NCI-H460 (cell line): ENCODE measurements at regions not wholly inside any gene's neighbourhood (a gene's known extent, or its start where the extent isn't known, plus 50 kb on each side); places are given as distances from the start of the nearest gene placed in this dataset.

Experiments
- DNase-seq: peaks from one replicate; pipeline ENCODE4 v3.0.0-alpha.2; 2016; ENCODE audit warnings: low read depth; ENCODE audit errors: extremely low read depth

DNA sequence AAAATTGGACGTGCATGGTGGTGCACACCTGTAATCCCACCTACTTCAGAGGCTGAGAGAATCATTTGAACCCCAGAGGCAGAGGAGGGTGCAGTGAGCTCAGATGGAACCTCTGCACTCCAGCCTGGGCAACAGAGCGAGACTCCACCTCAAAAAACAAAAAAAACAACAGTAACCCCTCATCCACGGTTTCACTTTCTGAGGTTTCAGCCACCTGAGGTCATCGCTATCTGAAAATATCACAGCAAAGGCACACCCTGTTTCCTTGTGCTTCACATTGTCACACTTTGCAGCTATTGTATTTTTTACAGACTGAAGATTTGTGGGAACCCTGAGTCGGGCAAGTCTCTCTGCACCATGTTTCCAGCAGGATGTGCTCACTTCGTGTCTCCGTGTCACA lies 54.1 kb upstream of the FOXQ1 start:
- DNase-seq, result no peak

DNA sequence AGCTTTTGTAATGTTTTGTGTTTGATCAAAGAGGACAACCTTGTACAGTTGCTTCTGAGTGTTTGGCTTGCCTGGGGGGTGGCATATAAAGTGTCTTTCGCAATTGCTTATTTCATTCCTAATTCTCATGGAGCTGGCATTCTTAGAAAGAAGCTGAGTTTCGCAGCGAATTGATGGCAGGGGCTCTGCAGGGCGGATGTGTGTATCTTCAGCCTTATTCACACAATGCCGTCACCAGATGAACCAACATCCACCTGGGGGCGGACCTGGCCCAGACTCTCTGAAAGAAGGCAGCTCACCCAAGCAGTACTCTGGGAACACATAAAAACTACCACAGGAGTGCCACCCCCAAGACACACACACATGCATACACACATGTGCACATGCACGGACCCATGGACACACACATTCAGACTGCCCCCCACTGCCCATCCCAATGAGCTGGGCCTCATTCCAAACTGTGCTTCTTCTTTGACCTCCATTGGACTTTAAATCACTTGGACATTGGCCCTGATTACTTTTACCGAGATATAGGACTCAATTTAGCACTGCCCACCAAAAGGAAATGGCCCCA lies 55.4 kb upstream of the FOXQ1 start:
- DNase-seq, result no peak

DNA sequence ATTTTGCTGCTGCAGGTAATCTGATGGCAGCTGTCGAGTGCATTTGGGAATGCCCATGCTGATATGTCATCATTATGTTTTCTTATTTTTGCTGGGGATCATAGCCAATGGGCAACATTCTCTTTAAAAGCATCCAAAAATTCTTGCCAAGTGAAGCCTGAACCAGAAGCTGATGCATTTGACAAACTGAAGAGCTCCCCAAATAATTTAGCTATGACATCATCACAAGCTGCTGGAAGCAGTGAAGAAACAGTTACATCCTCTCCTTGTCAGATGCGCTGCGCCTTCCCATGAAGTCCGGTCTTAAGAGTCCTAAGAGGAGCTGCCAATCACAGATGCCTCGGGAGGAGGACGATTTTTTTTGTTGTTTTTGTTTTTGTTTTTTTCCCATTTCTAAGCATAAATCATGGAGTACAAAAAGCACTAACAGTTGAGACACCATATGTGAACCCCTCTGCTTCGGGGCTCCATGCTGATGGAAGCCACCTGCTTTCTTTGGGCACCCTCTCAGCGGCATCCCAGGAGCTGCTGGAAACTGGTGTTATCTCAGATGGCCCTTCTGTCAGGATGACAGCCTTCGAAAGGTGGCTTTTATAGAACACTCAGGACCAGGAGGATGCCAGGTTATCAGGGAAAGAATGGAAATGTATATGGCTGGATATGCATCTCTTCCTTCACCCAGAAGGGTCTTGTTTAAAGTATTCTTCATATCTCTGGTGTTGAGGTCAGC lies 56.1 kb upstream of the FOXQ1 start:
- no peak for DNase-seq

DNA sequence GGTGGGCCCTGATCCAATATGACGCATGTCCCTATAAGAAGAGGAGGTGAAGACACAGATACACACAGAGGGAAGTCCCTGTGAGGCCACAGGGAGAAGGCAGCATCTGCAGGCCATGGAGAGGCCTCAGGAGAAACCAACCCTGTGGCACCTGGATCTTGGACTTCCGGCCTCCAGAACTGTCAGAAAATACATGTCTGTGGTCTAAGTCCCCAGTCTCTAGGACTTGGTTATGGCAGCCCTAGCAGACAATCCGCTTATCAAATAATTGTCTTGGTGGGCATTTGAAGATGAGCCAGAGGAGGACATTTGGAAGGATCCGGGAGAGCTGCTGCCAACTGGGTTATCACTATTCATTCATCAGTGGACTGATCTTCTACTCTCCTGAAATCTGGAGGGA lies 57.6 kb upstream of the FOXQ1 start:
- no peak for DNase-seq

DNA sequence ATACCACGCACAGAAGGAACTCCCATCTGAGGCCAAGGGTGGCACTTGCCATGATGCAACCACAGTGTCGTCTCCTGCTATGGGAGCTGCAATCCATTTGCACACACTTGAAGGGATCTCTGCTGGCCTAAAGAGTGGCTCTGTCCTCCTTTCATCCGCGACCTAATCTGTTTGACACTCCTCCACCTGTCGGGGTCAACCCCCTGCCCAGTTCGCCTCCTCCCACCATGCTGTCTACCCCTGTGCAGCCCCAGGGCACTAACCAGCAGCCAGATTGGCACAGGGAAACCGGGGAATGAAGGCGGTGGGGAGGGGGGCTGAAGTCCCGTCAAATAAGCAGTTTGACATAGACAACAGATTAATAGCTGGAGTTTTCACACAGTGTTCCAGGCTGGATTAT lies 58.1 kb upstream of the FOXQ1 start:
- DNase-seq, result no peak

DNA sequence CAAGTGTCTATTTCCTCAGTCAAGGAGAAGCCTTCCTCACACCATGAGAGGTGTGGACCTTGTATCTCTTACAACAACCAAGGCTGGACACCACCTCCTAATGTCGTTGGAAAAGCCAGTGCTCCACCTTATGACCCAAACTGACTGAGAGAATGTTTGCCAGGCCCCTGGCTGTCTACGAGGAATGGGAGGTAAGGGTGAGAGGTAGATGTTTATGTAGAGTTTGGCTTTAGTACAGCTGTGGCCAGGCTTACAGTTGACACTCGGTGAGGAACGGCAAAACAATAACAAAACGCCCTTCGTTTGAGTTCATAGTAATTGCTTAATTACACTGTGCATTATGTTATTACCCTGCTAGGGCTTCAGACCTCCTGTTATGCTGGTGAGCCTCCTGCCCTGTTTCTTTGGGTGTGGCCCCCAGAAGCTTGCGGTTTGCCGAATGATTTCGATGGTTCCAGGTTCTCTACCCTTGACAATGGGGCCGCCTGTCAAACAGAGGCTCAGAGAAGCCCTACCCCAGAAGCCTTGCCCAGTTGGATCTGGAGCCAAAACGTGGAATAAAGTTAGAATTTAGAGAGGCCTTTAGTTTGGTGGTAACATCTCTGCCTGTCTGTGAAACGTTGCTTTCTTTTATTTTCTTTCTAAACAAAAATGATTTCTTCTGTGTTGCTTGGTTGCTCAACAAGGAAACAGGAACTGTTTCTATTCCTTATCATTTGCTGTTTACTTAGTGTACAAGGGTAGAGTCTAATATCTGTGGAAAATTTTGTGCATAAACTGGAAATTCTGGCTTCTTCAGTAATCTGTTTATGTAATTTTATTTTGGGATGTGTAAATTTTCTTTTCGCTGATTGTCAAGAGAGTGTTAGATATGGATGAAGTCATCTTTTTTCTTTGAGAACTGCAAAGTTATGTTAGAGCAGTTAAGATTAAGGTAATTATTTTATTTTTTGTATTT lies 60.4 kb upstream of the FOXQ1 start:
- DNase-seq, result no peak

DNA sequence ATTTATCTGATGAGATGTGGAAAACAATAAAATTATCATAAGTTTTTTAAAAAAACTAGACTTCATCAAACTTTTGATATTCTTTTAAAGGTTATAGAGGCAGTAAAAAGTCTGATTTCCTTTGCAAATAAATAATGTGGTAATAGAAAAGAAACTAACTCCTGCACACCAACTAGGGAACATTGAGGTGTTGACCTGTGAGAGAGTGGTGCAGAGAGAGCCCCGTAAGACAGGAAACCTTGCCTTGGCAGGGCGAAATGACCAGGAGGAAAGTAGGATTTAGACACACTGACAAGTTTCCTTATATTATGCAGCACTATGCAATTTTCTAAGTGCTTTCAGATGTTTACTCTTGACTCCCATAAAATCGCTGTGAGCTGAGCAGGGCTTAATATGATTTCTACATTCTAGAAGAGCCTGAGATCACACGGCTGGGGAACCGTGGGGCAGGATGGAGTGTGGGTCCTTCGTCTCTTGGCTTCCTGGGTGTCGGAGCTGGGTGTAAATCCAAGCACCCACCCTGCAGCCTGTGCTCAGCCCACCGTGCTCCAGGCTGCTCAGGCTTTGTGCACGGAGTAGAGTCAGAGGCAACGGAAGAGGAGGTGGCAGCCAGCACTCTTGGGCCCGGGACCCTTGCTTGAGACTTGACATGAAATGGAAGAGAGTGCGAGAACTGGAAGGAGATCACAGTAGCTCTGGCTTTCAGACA lies 61.3 kb upstream of the FOXQ1 start:
- DNase-seq, result no peak

DNA sequence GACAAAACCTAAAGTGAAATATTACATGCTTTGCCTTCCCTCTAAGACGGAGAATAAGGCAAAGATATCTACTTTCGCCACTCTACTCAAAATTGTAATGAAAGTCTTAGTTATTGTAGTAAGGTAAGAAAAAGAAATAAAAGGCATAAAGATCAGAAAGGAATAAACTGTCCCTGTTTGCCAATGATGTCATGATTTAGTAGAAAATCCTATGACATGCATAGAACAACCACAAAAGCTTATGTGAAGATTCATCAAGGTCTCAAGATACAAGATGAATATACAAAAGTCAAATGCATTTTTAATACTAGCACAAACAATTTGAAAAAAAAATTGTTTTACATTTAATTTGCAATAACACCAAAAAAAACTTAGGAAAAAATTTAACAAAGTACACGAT lies 64.0 kb upstream of the FOXQ1 start:
- DNase-seq, result no peak

DNA sequence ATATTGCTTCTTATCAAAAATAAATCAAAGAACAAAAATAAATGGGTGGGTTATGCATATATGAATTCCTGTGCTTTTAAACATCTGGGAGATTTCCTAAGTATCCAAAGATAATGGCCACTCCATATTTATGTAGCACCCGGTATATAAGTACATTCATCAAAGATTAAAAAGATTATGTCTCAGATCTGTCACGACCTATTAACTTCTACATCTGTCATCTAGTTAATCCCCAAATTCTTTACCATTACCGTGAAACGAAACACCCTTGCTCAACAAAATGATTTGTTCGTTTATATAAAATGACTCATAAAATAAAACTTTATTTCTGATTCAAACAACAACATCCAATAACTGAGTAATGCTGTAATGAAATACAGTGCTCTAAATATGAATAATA lies 64.8 kb upstream of the FOXQ1 start:
- peak; percentile 30 for DNase-seq

DNA sequence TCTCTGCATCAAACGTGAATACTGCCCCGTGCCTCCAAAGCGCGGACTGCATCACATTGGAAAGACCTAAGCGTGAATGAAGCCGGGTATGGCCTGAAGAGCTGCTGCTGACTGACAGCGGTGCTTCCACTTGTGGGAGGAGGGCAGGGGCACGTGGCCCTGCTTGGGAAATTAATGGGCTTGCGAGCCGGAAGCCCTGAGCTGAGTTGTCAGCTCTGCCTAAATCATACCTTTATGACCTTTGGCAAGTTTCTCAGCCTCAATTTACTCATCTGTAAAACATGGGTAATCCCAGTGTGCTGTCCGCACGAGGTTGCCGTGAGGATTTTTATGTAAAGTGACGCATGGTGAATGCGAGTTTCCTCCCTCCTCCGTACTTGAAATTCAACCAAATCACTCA lies 67.0 kb upstream of the FOXQ1 start:
- DNase-seq, result no peak

DNA sequence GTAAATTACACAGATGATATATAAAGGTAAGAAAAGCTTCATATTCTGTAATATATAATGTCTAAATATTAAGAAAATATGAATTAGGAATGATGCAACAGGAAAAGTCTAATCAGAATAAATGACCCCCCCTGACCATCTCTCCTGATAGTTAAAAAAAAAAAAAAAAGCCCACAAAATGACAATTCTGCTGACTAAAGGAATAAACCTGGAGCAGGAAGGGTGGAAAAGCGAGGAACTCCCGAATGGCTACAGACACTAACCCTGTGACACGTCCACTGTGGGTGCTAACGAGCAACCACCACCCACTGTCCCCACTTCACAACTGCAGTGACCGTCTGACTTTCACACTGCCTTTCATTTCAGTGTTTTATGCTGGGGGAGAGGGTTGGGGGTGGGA lies 67.6 kb upstream of the FOXQ1 start:
- DNase-seq, result no peak

DNA sequence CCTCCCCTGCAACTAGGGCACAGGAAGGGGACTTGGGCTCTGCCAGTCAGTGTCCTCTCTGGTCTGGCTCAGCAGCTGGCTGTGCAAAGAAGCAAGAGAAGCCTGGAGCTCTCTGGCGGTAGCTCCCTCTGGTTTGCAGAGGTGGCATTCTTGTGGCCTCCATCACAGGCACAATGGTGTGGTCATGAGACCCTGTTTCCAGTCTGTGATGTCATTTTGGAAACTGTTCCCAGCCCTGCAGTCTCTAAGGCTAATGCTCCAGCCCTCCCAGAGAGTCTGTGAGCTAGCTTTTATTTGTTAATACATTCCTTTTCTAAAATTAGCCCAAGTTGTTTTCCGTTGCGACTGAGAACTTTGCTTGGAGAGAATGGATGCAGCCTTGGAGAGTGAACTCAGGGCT lies 69.5 kb upstream of the FOXQ1 start:
- DNase-seq, result no peak

DNA sequence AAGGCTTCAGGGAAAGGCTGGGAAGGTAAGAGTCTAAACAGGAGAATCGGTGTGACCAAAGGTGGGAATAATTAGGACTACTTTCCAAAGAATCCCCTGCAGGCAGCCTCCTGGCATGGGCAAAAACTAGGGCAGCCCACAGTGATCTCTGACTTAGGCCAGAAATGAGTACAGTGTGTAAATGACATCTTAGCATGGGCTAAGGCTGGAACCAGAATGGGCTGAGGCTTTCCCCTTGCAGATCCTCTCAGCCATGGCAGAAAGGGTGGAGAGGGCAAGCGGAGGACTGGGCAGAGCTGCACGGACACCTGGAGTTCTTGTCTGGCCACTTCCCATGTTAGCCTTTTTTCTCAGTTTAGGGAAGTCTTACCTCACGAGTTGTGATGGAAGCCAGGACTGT lies 69.9 kb upstream of the FOXQ1 start:
- no peak for DNase-seq

DNA sequence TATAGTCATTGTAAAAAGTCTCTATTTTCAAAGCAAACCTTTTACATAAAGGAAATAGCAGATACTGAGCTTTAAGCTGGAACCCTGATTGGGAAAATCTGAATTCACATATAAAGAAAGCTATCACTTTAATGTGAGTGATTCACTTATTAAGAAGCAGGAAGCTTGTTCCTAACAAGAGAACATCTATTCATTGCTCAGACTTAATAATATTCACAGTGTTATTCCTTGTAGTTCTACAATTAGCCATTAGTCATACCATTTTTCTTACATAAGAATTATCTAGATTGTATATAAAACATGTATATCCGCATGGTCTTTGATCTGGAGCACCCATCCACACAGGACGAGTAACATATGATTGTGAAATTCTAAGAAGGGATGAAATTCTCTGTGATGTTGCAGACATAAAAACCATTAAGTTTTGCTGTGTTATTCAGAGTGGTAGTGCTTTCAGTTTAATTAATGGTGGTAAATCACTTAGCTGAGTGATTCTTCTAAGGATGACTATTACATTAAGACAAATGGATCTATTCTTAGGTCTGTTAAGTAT lies 71.1 kb upstream of the FOXQ1 start:
- no peak for DNase-seq

DNA sequence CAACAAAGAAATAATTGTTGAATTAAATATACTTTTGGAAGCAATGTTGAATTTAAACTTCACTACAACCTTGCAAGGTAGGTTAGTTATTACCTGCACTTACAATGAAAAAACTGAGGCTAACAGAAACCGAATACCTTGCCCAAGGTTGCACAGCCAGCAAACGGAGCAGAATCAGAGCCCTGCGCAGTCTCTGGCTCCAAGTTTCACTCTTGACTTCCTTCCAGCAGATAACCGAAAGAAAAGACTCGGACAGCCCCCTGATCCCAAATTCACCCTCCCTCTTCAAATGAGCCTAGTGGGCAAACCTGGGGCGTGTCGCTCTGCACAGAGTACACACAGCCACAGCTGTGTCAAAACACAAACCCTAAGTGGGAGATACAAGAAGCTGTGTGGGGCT lies 72.1 kb upstream of the FOXQ1 start:
- no peak for DNase-seq

DNA sequence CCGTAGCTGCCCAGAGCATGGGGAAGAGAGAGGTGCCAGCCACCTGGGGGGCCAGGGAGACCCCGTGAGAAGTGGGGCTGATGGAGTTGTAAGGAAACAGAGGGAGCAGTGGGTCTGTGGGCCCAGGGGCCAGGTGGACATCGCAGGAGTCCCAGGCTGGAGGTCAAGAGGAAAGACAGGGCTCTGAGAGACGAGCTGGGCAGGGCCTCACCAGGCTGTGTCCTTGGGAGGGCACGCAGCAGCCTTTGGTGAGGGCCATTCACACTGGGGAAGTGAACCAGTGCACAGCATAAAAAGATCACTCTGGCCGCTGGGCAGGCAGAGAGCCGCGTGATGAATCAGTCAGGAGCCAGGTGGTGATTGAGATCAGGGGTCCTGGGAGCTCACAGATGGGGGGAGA lies 73.9 kb upstream of the FOXQ1 start:
- DNase-seq, result no peak

DNA sequence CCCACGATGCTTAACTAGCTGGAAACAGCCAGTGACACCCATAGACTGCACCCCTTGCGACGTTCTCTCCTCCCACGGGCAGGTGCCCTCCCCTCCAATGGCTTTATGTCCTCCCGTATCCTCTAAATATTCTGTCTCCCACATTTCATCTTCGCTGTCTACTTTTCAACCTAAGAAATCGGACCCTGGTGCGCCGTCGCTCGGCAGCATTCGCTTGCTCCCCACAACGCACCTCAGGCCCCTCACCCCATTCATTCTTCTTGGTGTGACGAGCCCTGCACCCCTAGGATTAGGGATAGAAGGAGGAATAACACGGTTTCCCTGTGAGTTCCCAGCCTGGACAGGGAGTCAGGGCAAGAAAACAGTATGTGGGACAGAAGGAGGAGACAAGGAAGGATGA lies 74.3 kb upstream of the FOXQ1 start:
- DNase-seq, result no peak

DNA sequence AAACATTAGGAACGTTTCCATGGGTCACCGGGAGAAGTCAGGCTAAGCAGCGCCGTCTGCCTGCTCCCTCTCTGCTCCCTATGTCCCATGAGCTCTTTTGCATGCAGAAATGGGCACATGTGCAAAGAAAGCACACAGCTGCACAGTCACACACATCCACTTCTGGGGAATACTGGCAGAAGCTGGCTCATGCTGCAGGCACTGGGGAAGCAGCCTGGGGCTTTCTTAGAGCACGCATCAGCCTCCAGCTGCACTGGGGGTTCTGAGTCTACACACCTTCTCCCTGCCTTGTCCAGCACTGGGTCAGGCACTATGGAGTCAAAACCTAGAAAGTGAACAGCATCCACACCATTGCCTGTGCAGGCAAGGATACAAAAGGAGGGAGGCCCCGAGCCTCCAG lies 76.1 kb upstream of the FOXQ1 start:
- DNase-seq, result no peak

DNA sequence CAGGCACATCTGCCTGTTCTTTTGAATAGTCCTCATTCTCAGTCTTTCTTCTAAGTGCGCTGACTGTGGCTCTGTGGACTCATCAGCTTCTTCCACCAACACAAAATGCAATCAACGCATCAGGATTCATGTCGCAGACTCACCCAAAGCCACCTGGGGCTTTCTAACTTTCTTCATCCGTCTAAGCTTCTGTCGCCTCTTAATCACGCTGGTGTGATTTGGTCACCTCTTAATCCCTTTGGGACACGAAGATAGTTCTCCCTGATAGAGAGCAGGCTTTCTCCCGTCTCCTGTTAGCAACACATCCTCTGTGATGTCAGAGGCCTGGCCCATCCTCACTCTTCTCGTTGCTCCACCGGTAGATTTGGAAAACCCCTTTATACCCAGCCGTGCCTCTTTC lies 78.0 kb upstream of the FOXQ1 start:
- DNase-seq, result peak; percentile 20

DNA sequence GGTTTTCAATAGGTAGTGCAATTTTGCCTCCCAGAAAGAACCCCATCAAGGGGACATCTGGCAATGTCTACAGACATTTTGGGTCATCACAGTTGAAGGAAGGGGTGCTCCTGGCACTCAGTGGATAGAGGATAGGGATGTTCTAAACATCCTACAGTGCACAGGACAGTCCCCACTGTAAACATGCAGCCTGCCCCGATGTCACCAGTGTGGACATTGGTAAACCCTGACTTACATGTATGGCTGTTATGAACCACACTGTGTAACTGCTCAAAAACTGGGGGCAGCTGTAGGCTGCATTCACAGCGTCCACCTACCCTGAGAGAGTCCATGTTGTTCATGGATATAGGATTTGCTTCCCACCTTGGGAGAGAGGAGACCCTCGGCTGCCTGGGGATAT lies 79.3 kb upstream of the FOXQ1 start:
- no peak for DNase-seq

DNA sequence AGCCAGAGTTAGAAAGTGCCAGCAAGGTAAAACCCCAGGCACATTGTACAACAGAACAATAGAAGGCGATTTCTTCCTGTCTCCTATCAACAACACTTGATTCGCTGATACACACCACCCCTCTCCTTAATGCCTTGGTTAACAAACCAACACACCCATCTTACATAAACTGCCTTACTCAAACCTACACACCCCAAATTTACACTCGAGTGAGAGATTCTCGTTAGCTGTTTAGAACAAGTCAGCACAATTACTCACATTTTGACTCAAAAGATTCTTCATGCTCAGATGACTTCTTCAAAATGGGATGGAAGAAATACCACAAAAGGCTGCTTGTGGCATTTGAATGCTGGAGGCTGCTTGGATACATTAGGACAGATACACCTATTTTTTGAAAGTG lies 80.0 kb upstream of the FOXQ1 start:
- DNase-seq, result peak; percentile 72
